ENCODE measurements at regions not wholly inside any gene's neighbourhood (a gene's known extent, or its start where the extent isn't known, plus 50 kb on each side); places are given as distances from the start of the nearest gene placed in this dataset.

GRCh38 chr2:134108113-134108512 lies 145.8 kb upstream of the MGAT5 start:
- no peak overlapping the region for H3K4me3 Mint-ChIP-seq
- DNase-seq (ENCODE audit: low spot score in 2 of 2) = no peak

GRCh38 chr2:134109246-134109645 lies 144.6 kb upstream of the MGAT5 start:
- Mint-ChIP-seq H3K4me3 (no peak overlapping the region), H3K4me1 (peaks cover 8% of the 10 kb centered on the region), H3K27ac (ENCODE audit: low read depth) (no peak overlapping the region), H3K9me3 (peaks cover 4% of the 10 kb centered on the region), H3K27me3 (peaks cover 8% of the 10 kb centered on the region), H3K36me3 (ENCODE audit: insufficient read depth) (no peaks in the 10 kb centered on the region)
- no peak for ATAC-seq (replicated peaks; ENCODE audit: extremely low read depth, poor library complexity, severe bottlenecking)
- no peak for DNase-seq (ENCODE audit: low spot score in 2 of 2)

More at GRCh38 chr2:134108113-134108512, 145.8 kb upstream of the MGAT5 start:
- H3K4me1 Mint-ChIP-seq = peaks cover 8% of the 10 kb centered on the region
- ATAC-seq (replicated peaks; ENCODE audit: extremely low read depth, poor library complexity, severe bottlenecking) = no peak
- peaks cover 8% of the 10 kb centered on the region for H3K27me3 Mint-ChIP-seq
- no peaks in the 10 kb centered on the region for H3K36me3 Mint-ChIP-seq (ENCODE audit: insufficient read depth)
- H3K27ac Mint-ChIP-seq (ENCODE audit: low read depth) = no peak overlapping the region
- H3K9me3 Mint-ChIP-seq = peaks cover 4% of the 10 kb centered on the region

GRCh38 chr2:134109725-134110124 lies 144.1 kb upstream of the MGAT5 start:
- H3K27ac Mint-ChIP-seq (ENCODE audit: low read depth) = no peak overlapping the region
- H3K4me3 Mint-ChIP-seq = no peak overlapping the region
- H3K4me1 Mint-ChIP-seq = peaks cover 4% of the 10 kb centered on the region
- H3K36me3 Mint-ChIP-seq (ENCODE audit: insufficient read depth) = no peaks in the 10 kb centered on the region
- ATAC-seq (replicated peaks; ENCODE audit: extremely low read depth, poor library complexity, severe bottlenecking) (no peak), DNase-seq (ENCODE audit: low spot score in 2 of 2) (no peak)
- H3K27me3 Mint-ChIP-seq = peaks cover 8% of the 10 kb centered on the region
- peaks cover 4% of the 10 kb centered on the region for H3K9me3 Mint-ChIP-seq

GRCh38 chr2:134110532-134110931 lies 143.3 kb upstream of the MGAT5 start:
- Mint-ChIP-seq H3K36me3 (ENCODE audit: insufficient read depth) (no peaks in the 10 kb centered on the region), H3K27ac (ENCODE audit: low read depth) (no peak overlapping the region), H3K9me3 (no peaks in the 10 kb centered on the region), H3K27me3 (peaks cover 8% of the 10 kb centered on the region), H3K4me3 (no peak overlapping the region), H3K4me1 (no peaks in the 10 kb centered on the region)
- ATAC-seq (replicated peaks; ENCODE audit: extremely low read depth, poor library complexity, severe bottlenecking) (no peak), DNase-seq (ENCODE audit: low spot score in 2 of 2) (no peak)

- no peak overlapping the region for H3K4me3 Mint-ChIP-seq
- H3K27me3 Mint-ChIP-seq = no peaks in the 10 kb centered on the region
- peaks cover 4% of the 10 kb centered on the region for H3K36me3 Mint-ChIP-seq (ENCODE audit: insufficient read depth)
- DNase-seq (ENCODE audit: low spot score in 2 of 2) (no peak), ATAC-seq (replicated peaks; ENCODE audit: extremely low read depth, poor library complexity, severe bottlenecking) (no peak)
- H3K4me1 Mint-ChIP-seq = peaks cover 33% of the 10 kb centered on the region
- H3K9me3 Mint-ChIP-seq = no peaks in the 10 kb centered on the region
- no peak overlapping the region for H3K27ac Mint-ChIP-seq (ENCODE audit: low read depth)
These were observed 136.2 kb upstream of the MGAT5 start for GRCh38 chr2:134117676-134118075.

GRCh38 chr2:134118279-134119116 lies 135.4 kb upstream of the MGAT5 start:
- Mint-ChIP-seq H3K27ac (ENCODE audit: low read depth) (peak overlapping the region; percentile 98), H3K4me1 (peaks cover 41% of the 10 kb centered on the region)

GRCh38 chr2:134119117-134119712 lies 134.7 kb upstream of the MGAT5 start:
- DNase-seq (ENCODE audit: low spot score in 2 of 2) (no peak), ATAC-seq (replicated peaks; ENCODE audit: extremely low read depth, poor library complexity, severe bottlenecking) (no peak)
- no peaks in the 10 kb centered on the region for H3K27me3 Mint-ChIP-seq
- peak overlapping the region; percentile 98 for H3K27ac Mint-ChIP-seq (ENCODE audit: low read depth)
- peaks cover 48% of the 10 kb centered on the region for H3K4me1 Mint-ChIP-seq
- H3K9me3 Mint-ChIP-seq = no peaks in the 10 kb centered on the region
- H3K36me3 Mint-ChIP-seq (ENCODE audit: insufficient read depth) = peaks cover 4% of the 10 kb centered on the region
- peak overlapping the region; percentile 97 for H3K4me3 Mint-ChIP-seq

More at GRCh38 chr2:134118279-134119116, 135.4 kb upstream of the MGAT5 start:
- Mint-ChIP-seq H3K27me3 (no peaks in the 10 kb centered on the region), H3K9me3 (no peaks in the 10 kb centered on the region), H3K36me3 (ENCODE audit: insufficient read depth) (peaks cover 4% of the 10 kb centered on the region), H3K4me3 (peak overlapping the region; percentile 97)
- peak; percentile 63 to 71 for DNase-seq (ENCODE audit: low spot score in 2 of 2)
- ATAC-seq (replicated peaks; ENCODE audit: extremely low read depth, poor library complexity, severe bottlenecking) = no peak

- peak; percentile 62 for ATAC-seq (replicated peaks; ENCODE audit: extremely low read depth, poor library complexity, severe bottlenecking)
- H3K4me3 Mint-ChIP-seq = peak overlapping the region; percentile 97
- H3K27ac Mint-ChIP-seq (ENCODE audit: low read depth) = peak overlapping the region; percentile 98
- H3K27me3 Mint-ChIP-seq = no peaks in the 10 kb centered on the region
- H3K4me1 Mint-ChIP-seq = peaks cover 51% of the 10 kb centered on the region
- H3K9me3 Mint-ChIP-seq = no peaks in the 10 kb centered on the region
- H3K36me3 Mint-ChIP-seq (ENCODE audit: insufficient read depth) = peaks cover 4% of the 10 kb centered on the region
- peak; percentile 65 for DNase-seq (ENCODE audit: low spot score in 2 of 2)
These were observed 134.0 kb upstream of the MGAT5 start for GRCh38 chr2:134119713-134120405.

GRCh38 chr2:134120406-134120732 lies 133.5 kb upstream of the MGAT5 start:
- no peaks in the 10 kb centered on the region for H3K27me3 Mint-ChIP-seq
- DNase-seq (ENCODE audit: low spot score in 2 of 2) = no peak
- H3K4me3 Mint-ChIP-seq = peak overlapping the region; percentile 97
- peaks cover 56% of the 10 kb centered on the region for H3K4me1 Mint-ChIP-seq
- ATAC-seq (replicated peaks; ENCODE audit: extremely low read depth, poor library complexity, severe bottlenecking) = no peak
- no peaks in the 10 kb centered on the region for H3K9me3 Mint-ChIP-seq
- peaks cover 4% of the 10 kb centered on the region for H3K36me3 Mint-ChIP-seq (ENCODE audit: insufficient read depth)
- no peak overlapping the region for H3K27ac Mint-ChIP-seq (ENCODE audit: low read depth)

- H3K36me3 Mint-ChIP-seq (ENCODE audit: insufficient read depth) = peaks cover 4% of the 10 kb centered on the region
- DNase-seq (ENCODE audit: low spot score in 2 of 2) (peak; percentile 27 to 36), ATAC-seq (replicated peaks; ENCODE audit: extremely low read depth, poor library complexity, severe bottlenecking) (peak; percentile 76)
- peak overlapping the region; percentile 32 for H3K27ac Mint-ChIP-seq (ENCODE audit: low read depth)
- peak overlapping the region; percentile 97 for H3K4me3 Mint-ChIP-seq
- no peaks in the 10 kb centered on the region for H3K27me3 Mint-ChIP-seq
- H3K4me1 Mint-ChIP-seq = peaks cover 62% of the 10 kb centered on the region
- H3K9me3 Mint-ChIP-seq = no peaks in the 10 kb centered on the region
These were observed 132.9 kb upstream of the MGAT5 start for GRCh38 chr2:134120733-134121630.

- no peaks in the 10 kb centered on the region for H3K9me3 Mint-ChIP-seq
- ATAC-seq (replicated peaks; ENCODE audit: extremely low read depth, poor library complexity, severe bottlenecking) (no peak), DNase-seq (ENCODE audit: low spot score in 2 of 2) (no peak)
- H3K27me3 Mint-ChIP-seq = no peaks in the 10 kb centered on the region
- no peak overlapping the region for H3K27ac Mint-ChIP-seq (ENCODE audit: low read depth)
- peak overlapping the region; percentile 97 for H3K4me3 Mint-ChIP-seq
- peaks cover 78% of the 10 kb centered on the region for H3K4me1 Mint-ChIP-seq
- peaks cover 4% of the 10 kb centered on the region for H3K36me3 Mint-ChIP-seq (ENCODE audit: insufficient read depth)
These were observed 131.3 kb upstream of the MGAT5 start for GRCh38 chr2:134122610-134123009.

GRCh38 chr2:134123332-134123731 lies 130.5 kb upstream of the MGAT5 start:
- peak overlapping the region; percentile 9 for H3K27ac Mint-ChIP-seq (ENCODE audit: low read depth)
- DNase-seq (ENCODE audit: low spot score in 2 of 2) (no peak), ATAC-seq (replicated peaks; ENCODE audit: extremely low read depth, poor library complexity, severe bottlenecking) (no peak)
- H3K36me3 Mint-ChIP-seq (ENCODE audit: insufficient read depth) = peaks cover 4% of the 10 kb centered on the region
- no peaks in the 10 kb centered on the region for H3K27me3 Mint-ChIP-seq
- no peak overlapping the region for H3K4me3 Mint-ChIP-seq
- peaks cover 83% of the 10 kb centered on the region for H3K4me1 Mint-ChIP-seq
- H3K9me3 Mint-ChIP-seq = no peaks in the 10 kb centered on the region

All from central memory CD8-positive, alpha-beta T cell (primary cell).